Cardiac muscle cell (in vitro differentiated cells and primary cell): ENCODE measurements at regions not wholly inside any gene's neighbourhood (a gene's known extent, or its start where the extent isn't known, plus 50 kb on each side); places are given as distances from the start of the nearest gene placed in this dataset.

ENCODE experiments used
- DNase-seq, 2 donors: peaks; one replicate each; pipeline versions ENCODE4 v3.0.0 to v3.0.0-alpha.2; 2010 to 2017; ENCODE audit warnings: low read depth in 1 of 2, low spot score in 1 of 2
- H3K27ac ChIP-seq: fragments of 200-600 bp; sonication (generic); 2 replicates; pipeline ENCODE4 v1.5.1; 2016
- H3K27me3 ChIP-seq: fragments of 200-600 bp; sonication (generic); 2 replicates; pipeline ENCODE4 v1.6.0; 2016; ENCODE audit warnings: control low read depth
- H3K36me3 ChIP-seq: fragments of 200-600 bp; sonication (generic); 2 replicates; pipeline ENCODE4 v1.5.1; 2016; ENCODE audit warnings: control low read depth
- H3K4me1 ChIP-seq: fragments of 200-600 bp; sonication (generic); 2 replicates; pipeline ENCODE4 v1.8.1; 2017; ENCODE audit warnings: low read depth, mild to moderate bottlenecking, mixed run types
- H3K4me3 ChIP-seq: fragments of 200-600 bp; sonication (generic); 2 replicates; pipeline ENCODE4 v1.5.1; 2016; ENCODE audit warnings: mild to moderate bottlenecking
- H3K9me3 ChIP-seq: fragments of 200-600 bp; sonication (generic); 2 replicates; pipeline ENCODE4 v1.5.1; 2017; ENCODE audit warnings: low read depth, mild to moderate bottlenecking, control low read depth
- CTCF ChIP-seq: IDR thresholded peaks from 2 replicates; pipeline ENCODE4 v1.5.1; 2012; ENCODE audit warnings: low read depth, mild to moderate bottlenecking, low read length

GRCh38 chrX:69097451-69098236 lies 67.6 kb downstream of the PJA1 start:
- Histone ChIP-seq H3K9me3 (no peaks in the 10 kb centered on the region), H3K27ac (peak overlapping the region; percentile 52), H3K4me3 (no peak overlapping the region), H3K4me1 (peaks cover 12% of the 10 kb centered on the region), H3K27me3 (no peaks in the 10 kb centered on the region), H3K36me3 (no peaks in the 10 kb centered on the region)
- no peak for TF ChIP-seq CTCF
- no peak for DNase-seq

- no peak for DNase-seq
- Histone ChIP-seq H3K27ac (peak overlapping the region; percentile 52), H3K9me3 (no peaks in the 10 kb centered on the region), H3K36me3 (no peaks in the 10 kb centered on the region), H3K4me1 (peaks cover 12% of the 10 kb centered on the region), H3K27me3 (no peaks in the 10 kb centered on the region), H3K4me3 (no peak overlapping the region)
- TF ChIP-seq CTCF: no peak
Observed at GRCh38 chrX:69096963-69097362, 68.3 kb downstream of the PJA1 start.

GRCh38 chrX:69094977-69095669 lies 70.1 kb downstream of the PJA1 start:
- H3K4me3 ChIP-seq: no peak overlapping the region
- no peak for TF ChIP-seq CTCF
- peak in 1 of 2 donors; percentile 35 for DNase-seq
- no peaks in the 10 kb centered on the region for H3K27me3 ChIP-seq
- peaks cover 9% of the 10 kb centered on the region for H3K4me1 ChIP-seq
- H3K9me3 ChIP-seq: no peaks in the 10 kb centered on the region
- no peaks in the 10 kb centered on the region for H3K36me3 ChIP-seq
- H3K27ac ChIP-seq: peak overlapping the region; percentile 56

GRCh38 chrX:69093960-69094871 lies 71.0 kb downstream of the PJA1 start:
- Histone ChIP-seq H3K4me3 (no peak overlapping the region), H3K27me3 (no peaks in the 10 kb centered on the region), H3K27ac (peak overlapping the region; percentile 56), H3K4me1 (peaks cover 9% of the 10 kb centered on the region), H3K9me3 (no peaks in the 10 kb centered on the region), H3K36me3 (no peaks in the 10 kb centered on the region)
- peak; percentile 76 to 78 for DNase-seq
- TF ChIP-seq CTCF: peak; percentile 53

GRCh38 chrX:69090022-69090421 lies 75.2 kb downstream of the PJA1 start:
- H3K4me3 ChIP-seq: no peak overlapping the region
- H3K36me3 ChIP-seq: no peaks in the 10 kb centered on the region
- H3K4me1 ChIP-seq: no peaks in the 10 kb centered on the region
- no peak overlapping the region for H3K27ac ChIP-seq
- no peak for DNase-seq
- no peak for TF ChIP-seq CTCF
- H3K9me3 ChIP-seq: no peaks in the 10 kb centered on the region
- no peaks in the 10 kb centered on the region for H3K27me3 ChIP-seq
